ENCODE measurements at regions not wholly inside any gene's neighbourhood (a gene's known extent, or its start where the extent isn't known, plus 50 kb on each side); places are given as distances from the start of the nearest gene placed in this dataset.

DNA sequence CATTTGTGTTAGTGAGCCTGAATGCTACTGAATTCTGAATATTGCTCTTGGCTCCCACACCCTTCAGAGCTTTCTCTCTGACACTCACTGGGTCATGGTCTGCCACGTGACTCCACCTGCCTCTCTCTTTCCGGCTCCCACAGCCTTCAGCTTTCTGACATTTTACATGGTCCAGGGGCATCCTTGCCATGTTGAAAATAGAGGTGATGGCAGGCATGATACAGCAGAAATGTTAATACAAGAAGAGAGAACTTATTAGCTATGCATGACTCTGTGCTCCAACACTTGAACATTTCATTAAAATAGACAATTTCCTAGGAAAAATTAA, 90.3 kb upstream of the CLDN5 start:
- Histone ChIP-seq H3K27ac (ENCODE audit: low read depth in 1 of 2, low read length in 2 of 2) (no peak overlapping the region), H3K9me3 (ENCODE audit: control insufficient read depth in 1 of 2, insufficient read depth in 1 of 2, low read length in 2 of 2) (no peaks in the 10 kb centered on the region), H3K4me1 (ENCODE audit: insufficient read depth, low read length) (peaks cover 23% of the 10 kb centered on the region), H3K36me3 (ENCODE audit: insufficient read depth, low read length) (no peaks in the 10 kb centered on the region), H3K27me3 (ENCODE audit: control insufficient read depth in 1 of 2, insufficient read depth in 2 of 2, low read length in 2 of 2) (peaks cover 0 to 2% of the 10 kb centered on the region in 2 experiments), H3K4me3 (ENCODE audit: low read length) (no peak overlapping the region)
- no peaks in the 10 kb centered on the region for H3K36me3 Mint-ChIP-seq (ENCODE audit: low read depth)
- TF ChIP-seq, protein P1, sequence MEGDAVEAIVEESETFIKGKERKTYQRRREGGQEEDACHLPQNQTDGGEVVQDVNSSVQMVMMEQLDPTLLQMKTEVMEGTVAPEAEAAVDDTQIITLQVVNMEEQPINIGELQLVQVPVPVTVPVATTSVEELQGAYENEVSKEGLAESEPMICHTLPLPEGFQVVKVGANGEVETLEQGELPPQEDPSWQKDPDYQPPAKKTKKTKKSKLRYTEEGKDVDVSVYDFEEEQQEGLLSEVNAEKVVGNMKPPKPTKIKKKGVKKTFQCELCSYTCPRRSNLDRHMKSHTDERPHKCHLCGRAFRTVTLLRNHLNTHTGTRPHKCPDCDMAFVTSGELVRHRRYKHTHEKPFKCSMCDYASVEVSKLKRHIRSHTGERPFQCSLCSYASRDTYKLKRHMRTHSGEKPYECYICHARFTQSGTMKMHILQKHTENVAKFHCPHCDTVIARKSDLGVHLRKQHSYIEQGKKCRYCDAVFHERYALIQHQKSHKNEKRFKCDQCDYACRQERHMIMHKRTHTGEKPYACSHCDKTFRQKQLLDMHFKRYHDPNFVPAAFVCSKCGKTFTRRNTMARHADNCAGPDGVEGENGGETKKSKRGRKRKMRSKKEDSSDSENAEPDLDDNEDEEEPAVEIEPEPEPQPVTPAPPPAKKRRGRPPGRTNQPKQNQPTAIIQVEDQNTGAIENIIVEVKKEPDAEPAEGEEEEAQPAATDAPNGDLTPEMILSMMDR (IDR thresholded peaks at IDR 0.05): no peak
- intact Hi-C loops (cut with DNase I, micrococcal nuclease): no loop called here
- peaks cover 21% of the 10 kb centered on the region for H3K4me1 Mint-ChIP-seq (ENCODE audit: low read depth)
- ATAC-seq (ENCODE audit: poor library complexity) (no peak), DNase-seq (no peak)
- ChIA-PET CTCF (no interaction called here), POLR2A (interaction anchor here (1.1 kb wide), 1 partner anchor 137 kb away, joined by 3 read pairs; no protein-coding TSS in a partner anchor)
- H3K27ac Mint-ChIP-seq: no peak overlapping the region
- H3K27me3 Mint-ChIP-seq: no peaks in the 10 kb centered on the region
- no peaks in the 10 kb centered on the region for H3K9me3 Mint-ChIP-seq
- no peak overlapping the region for H3K4me3 Mint-ChIP-seq

DNA sequence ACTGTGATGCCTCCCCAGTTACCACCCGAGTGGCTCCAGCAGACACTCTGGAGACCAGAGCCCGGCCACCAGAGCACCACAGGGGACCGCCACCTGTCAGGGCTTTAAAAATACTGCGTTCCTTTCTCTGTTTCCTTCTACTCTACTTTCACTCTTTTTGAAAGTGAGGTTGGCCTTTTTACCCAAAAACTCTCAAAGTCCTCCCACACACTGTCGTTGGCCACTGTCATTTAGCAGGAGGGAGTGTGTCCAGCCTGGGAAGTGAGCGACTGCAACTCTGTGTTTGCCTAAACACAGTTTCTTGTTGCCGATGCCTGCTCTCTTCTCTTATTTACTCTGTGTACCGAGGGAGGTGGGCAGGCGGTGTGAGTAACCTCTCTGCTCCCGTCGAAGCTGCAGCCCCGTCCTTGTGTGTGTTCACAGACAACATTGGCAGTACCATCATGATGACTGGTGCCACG, 90.8 kb upstream of the CLDN5 start:
- Histone ChIP-seq H3K4me1 (ENCODE audit: insufficient read depth, low read length) (peaks cover 18% of the 10 kb centered on the region), H3K9me3 (ENCODE audit: control insufficient read depth in 1 of 2, insufficient read depth in 1 of 2, low read length in 2 of 2) (no peaks in the 10 kb centered on the region), H3K4me3 (ENCODE audit: low read length) (no peak overlapping the region), H3K36me3 (ENCODE audit: insufficient read depth, low read length) (no peaks in the 10 kb centered on the region), H3K27ac (ENCODE audit: low read depth in 1 of 2, low read length in 2 of 2) (no peak overlapping the region), H3K27me3 (ENCODE audit: control insufficient read depth in 1 of 2, insufficient read depth in 2 of 2, low read length in 2 of 2) (peaks cover 0 to 2% of the 10 kb centered on the region in 2 experiments)
- Mint-ChIP-seq H3K36me3 (ENCODE audit: low read depth) (no peaks in the 10 kb centered on the region), H3K9me3 (no peaks in the 10 kb centered on the region), H3K27ac (no peak overlapping the region), H3K4me3 (no peak overlapping the region), H3K4me1 (ENCODE audit: low read depth) (peaks cover 25% of the 10 kb centered on the region), H3K27me3 (no peaks in the 10 kb centered on the region)
- DNase-seq: no peak
- ChIA-PET CTCF (no interaction called here), POLR2A (interaction anchor here (1.1 kb wide), 1 partner anchor 137 kb away, joined by 3 read pairs; no protein-coding TSS in a partner anchor)
- intact Hi-C loops (cut with DNase I, micrococcal nuclease): no loop called here
- TF ChIP-seq, protein P1 (IDR thresholded peaks at IDR 0.05): no peak
- ATAC-seq (ENCODE audit: poor library complexity): no peak

DNA sequence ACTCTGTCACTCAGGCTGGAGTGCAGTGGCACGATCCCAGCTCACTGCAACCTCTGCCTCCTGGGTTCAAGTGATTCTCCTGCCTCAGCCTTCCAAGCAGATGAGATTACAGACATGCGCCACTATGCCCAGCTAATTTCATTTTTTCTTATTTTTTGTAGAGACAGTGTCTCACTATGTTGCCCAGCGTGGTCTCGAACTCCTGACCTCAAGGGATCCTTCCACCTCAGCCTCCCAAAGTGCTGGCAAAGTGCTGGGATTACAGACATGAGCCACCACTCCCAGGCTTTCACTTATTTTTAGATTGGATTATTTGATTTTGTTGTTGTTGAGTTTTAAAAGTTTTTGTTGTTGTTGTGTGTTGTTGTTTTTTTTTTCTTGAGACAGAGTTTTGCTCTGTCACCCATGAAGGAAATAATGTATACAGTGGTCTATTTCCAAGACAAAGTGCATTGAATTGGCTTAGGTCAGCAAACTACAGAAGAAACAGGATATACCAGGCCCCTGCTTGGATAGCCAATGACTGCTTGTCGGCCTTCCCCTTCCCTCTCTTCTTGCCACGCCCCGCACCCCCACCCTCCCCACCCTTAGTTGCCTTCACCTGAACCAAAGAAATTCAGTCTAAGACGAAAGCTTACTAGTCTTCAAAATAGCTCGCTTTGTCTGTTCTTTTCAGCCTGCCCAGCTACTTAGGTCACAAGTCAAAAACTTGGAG, 91.8 kb upstream of the CLDN5 start:
- no peak for ATAC-seq (ENCODE audit: poor library complexity)
- DNase-seq: no peak
- intact Hi-C loops (cut with DNase I, micrococcal nuclease): no loop called here
- TF ChIP-seq, protein P1 (IDR thresholded peaks at IDR 0.05): no peak
- H3K9me3 ChIP-seq (ENCODE audit: control insufficient read depth in 1 of 2, insufficient read depth in 1 of 2, low read length in 2 of 2): no peaks in the 10 kb centered on the region
- Mint-ChIP-seq H3K4me3 (no peak overlapping the region), H3K9me3 (no peaks in the 10 kb centered on the region), H3K4me1 (ENCODE audit: low read depth) (peaks cover 15% of the 10 kb centered on the region), H3K27me3 (no peaks in the 10 kb centered on the region), H3K36me3 (ENCODE audit: low read depth) (no peaks in the 10 kb centered on the region), H3K27ac (no peak overlapping the region)
- peaks cover 9% of the 10 kb centered on the region for H3K4me1 ChIP-seq (ENCODE audit: insufficient read depth, low read length)
- H3K27me3 ChIP-seq (ENCODE audit: control insufficient read depth in 1 of 2, insufficient read depth in 2 of 2, low read length in 2 of 2): peaks cover 0 to 2% of the 10 kb centered on the region in 2 experiments
- ChIA-PET POLR2A (no interaction called here), CTCF (interaction anchor here (0.7 kb wide), 1 partner anchor 45 kb away, joined by 4 read pairs; no protein-coding TSS in a partner anchor)
- H3K36me3 ChIP-seq (ENCODE audit: insufficient read depth, low read length): no peaks in the 10 kb centered on the region
- no peak overlapping the region for H3K4me3 ChIP-seq (ENCODE audit: low read length)
- H3K27ac ChIP-seq (ENCODE audit: low read depth in 1 of 2, low read length in 2 of 2): no peak overlapping the region
